ENCODE measurements at regions not wholly inside any gene's neighbourhood (a gene's known extent, or its start where the extent isn't known, plus 50 kb on each side); places are given as distances from the start of the nearest gene placed in this dataset.

DNA sequence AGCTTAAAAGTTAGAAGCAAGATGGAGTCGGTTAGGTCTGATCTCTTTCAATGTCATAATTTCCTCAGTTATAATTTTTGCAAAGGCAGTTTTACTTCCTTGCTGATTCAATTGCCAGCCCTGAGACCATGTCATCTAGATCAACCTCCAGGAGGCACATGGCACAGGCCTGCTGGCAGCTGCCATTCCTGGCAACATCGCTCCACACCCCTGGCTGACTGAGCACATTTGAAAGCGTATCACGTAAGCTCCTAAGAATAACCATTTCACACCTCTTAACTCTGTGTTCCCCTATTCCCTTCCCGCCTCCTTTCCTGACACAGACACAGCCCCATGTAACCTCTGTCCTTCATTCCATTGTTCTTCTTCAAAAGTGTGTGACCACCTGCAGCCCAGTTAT is 313.9 kb upstream of the CTNNB1 start:
- Histone ChIP-seq H3K27ac (no peak overlapping the region), H3K4me1 (ENCODE audit: low read depth, poor library complexity, severe bottlenecking) (no peaks in the 10 kb centered on the region), H3K4me2 (no peak overlapping the region), H4K20me1 (ENCODE audit: insufficient read depth) (no peaks in the 10 kb centered on the region), H2AFZ (ENCODE audit: low read depth) (no peak overlapping the region), H3K36me3 (ENCODE audit: insufficient read depth) (no peaks in the 10 kb centered on the region), H3K4me3 (IDR thresholded peaks at IDR 0.05; ENCODE audit: insufficient read depth, low read depth, low read length) (no peak overlapping the region), H3K79me2 (ENCODE audit: insufficient read depth, low read depth) (no peaks in the 10 kb centered on the region), H3K27me3 (ENCODE audit: insufficient read depth, low read depth) (no peaks in the 10 kb centered on the region), H3K9ac (no peak overlapping the region)
- TF ChIP-seq, protein P1, sequence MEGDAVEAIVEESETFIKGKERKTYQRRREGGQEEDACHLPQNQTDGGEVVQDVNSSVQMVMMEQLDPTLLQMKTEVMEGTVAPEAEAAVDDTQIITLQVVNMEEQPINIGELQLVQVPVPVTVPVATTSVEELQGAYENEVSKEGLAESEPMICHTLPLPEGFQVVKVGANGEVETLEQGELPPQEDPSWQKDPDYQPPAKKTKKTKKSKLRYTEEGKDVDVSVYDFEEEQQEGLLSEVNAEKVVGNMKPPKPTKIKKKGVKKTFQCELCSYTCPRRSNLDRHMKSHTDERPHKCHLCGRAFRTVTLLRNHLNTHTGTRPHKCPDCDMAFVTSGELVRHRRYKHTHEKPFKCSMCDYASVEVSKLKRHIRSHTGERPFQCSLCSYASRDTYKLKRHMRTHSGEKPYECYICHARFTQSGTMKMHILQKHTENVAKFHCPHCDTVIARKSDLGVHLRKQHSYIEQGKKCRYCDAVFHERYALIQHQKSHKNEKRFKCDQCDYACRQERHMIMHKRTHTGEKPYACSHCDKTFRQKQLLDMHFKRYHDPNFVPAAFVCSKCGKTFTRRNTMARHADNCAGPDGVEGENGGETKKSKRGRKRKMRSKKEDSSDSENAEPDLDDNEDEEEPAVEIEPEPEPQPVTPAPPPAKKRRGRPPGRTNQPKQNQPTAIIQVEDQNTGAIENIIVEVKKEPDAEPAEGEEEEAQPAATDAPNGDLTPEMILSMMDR (conservative IDR thresholded peaks at IDR 0.05; ENCODE audit: low read depth, low read length): no peak

DNA sequence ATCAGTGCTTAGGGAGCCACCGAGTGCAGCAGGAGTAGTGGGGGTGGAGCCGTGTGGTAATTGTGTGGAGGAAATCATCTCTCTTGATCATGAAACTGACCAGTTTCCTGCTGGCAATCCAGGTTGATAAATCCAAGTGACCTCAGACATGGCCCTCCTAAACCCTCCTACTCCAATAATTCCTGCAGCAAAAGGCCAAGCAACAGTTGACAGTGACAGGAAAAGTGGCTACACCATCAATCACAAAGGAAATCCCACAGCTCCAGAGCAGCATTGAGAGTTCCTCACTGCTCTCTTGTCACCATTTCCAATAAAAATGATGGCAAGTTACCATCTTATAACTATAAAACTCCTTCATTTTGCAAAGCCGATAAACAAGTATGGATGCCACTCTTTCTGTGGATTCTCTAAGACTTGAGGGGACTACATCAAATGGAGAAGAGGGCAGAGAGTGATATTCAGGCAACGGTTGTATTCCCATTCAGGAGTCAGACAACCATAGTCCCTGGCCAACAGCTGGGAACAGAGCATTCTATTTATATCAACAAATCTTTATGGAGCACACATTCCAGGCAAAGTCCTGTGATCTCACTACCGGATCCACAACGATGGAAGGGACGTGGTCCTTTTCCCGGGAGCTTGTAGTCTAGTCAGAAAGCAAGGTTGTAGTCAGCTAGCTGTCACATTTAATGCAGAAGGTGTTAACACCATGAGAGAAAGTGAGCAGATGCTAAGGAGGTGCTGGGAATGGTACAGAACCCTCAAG is 312.5 kb upstream of the CTNNB1 start:
- no peak overlapping the region for H3K9ac ChIP-seq
- H3K79me2 ChIP-seq (ENCODE audit: insufficient read depth, low read depth): no peaks in the 10 kb centered on the region
- H3K27me3 ChIP-seq (ENCODE audit: insufficient read depth, low read depth): no peaks in the 10 kb centered on the region
- H3K4me3 ChIP-seq (IDR thresholded peaks at IDR 0.05; ENCODE audit: insufficient read depth, low read depth, low read length): no peak overlapping the region
- TF ChIP-seq, protein P1 (conservative IDR thresholded peaks at IDR 0.05; ENCODE audit: low read depth, low read length): no peak
- no peaks in the 10 kb centered on the region for H3K4me1 ChIP-seq (ENCODE audit: low read depth, poor library complexity, severe bottlenecking)
- no peak overlapping the region for H3K27ac ChIP-seq
- H3K36me3 ChIP-seq (ENCODE audit: insufficient read depth): no peaks in the 10 kb centered on the region
- H4K20me1 ChIP-seq (ENCODE audit: insufficient read depth): no peaks in the 10 kb centered on the region
- H3K4me2 ChIP-seq: no peak overlapping the region
- H2AFZ ChIP-seq (ENCODE audit: low read depth): no peak overlapping the region

DNA sequence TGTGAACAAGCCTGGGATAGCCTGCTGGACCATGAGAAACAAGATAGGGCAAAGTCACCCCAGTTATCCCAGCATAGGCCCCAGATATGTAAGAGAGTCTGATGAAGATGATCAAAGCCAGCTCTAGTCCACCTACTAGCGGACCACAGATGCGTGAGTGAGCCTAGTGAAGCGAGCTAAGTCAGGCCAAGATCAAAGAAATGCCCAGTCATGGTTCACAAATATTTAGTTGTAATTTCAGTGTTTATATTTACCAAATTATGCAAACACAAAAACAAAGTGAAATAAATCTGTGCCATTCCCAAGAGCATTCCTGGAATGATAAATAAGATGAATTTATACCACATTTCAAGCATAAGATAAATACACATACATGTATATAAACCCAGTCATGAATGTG is 308.1 kb upstream of the CTNNB1 start:
- H3K4me2 ChIP-seq: no peak overlapping the region
- no peaks in the 10 kb centered on the region for H3K27me3 ChIP-seq (ENCODE audit: insufficient read depth, low read depth)
- H3K27ac ChIP-seq: no peak overlapping the region
- no peaks in the 10 kb centered on the region for H3K79me2 ChIP-seq (ENCODE audit: insufficient read depth, low read depth)
- H2AFZ ChIP-seq (ENCODE audit: low read depth): no peak overlapping the region
- no peaks in the 10 kb centered on the region for H3K36me3 ChIP-seq (ENCODE audit: insufficient read depth)
- no peak overlapping the region for H3K9ac ChIP-seq
- H3K4me1 ChIP-seq (ENCODE audit: low read depth, poor library complexity, severe bottlenecking): no peaks in the 10 kb centered on the region
- no peak overlapping the region for H3K4me3 ChIP-seq (IDR thresholded peaks at IDR 0.05; ENCODE audit: insufficient read depth, low read depth, low read length)
- TF ChIP-seq, protein P1 (conservative IDR thresholded peaks at IDR 0.05; ENCODE audit: low read depth, low read length): no peak
- no peaks in the 10 kb centered on the region for H4K20me1 ChIP-seq (ENCODE audit: insufficient read depth)

DNA sequence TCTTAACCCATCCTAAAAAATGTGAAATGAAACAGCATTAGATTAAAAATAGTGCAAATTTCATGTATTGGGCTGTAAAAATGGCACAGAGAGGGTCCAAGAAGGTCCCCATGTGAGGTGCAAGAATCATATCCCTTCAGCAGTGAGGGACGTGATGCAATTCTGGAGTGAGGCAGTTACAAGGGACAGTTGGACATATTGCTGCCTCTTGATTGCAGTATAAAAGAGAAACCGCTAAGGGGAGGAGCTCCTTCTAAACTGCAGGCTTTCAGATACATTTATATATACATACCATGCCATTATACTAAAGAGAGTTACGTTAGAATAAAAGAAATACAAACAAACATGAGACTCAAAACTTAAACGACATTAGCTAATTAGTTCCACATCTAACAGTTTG is 304.2 kb upstream of the CTNNB1 start:
- H3K27ac ChIP-seq: no peak overlapping the region
- no peak overlapping the region for H3K9ac ChIP-seq
- no peaks in the 10 kb centered on the region for H3K4me1 ChIP-seq (ENCODE audit: low read depth, poor library complexity, severe bottlenecking)
- H3K4me3 ChIP-seq (IDR thresholded peaks at IDR 0.05; ENCODE audit: insufficient read depth, low read depth, low read length): no peak overlapping the region
- no peak overlapping the region for H2AFZ ChIP-seq (ENCODE audit: low read depth)
- H3K79me2 ChIP-seq (ENCODE audit: insufficient read depth, low read depth): no peaks in the 10 kb centered on the region
- no peaks in the 10 kb centered on the region for H3K27me3 ChIP-seq (ENCODE audit: insufficient read depth, low read depth)
- H4K20me1 ChIP-seq (ENCODE audit: insufficient read depth): no peaks in the 10 kb centered on the region
- no peaks in the 10 kb centered on the region for H3K36me3 ChIP-seq (ENCODE audit: insufficient read depth)
- TF ChIP-seq, protein P1 (conservative IDR thresholded peaks at IDR 0.05; ENCODE audit: low read depth, low read length): no peak
- H3K4me2 ChIP-seq: no peak overlapping the region

Data from KMS-11 (cell line).